ENCODE measurements at regions not wholly inside any gene's neighbourhood (a gene's known extent, or its start where the extent isn't known, plus 50 kb on each side); places are given as distances from the start of the nearest gene placed in this dataset.

GRCh38 chr1:177573901-177574300 is 396.0 kb downstream of the SEC16B start:
- H3K9me2 ChIP-seq (replicated peaks; ENCODE audit: low read depth, low read length): no peaks in the 10 kb centered on the region
- no peaks in the 10 kb centered on the region for H3F3A ChIP-seq (ENCODE audit: low read depth)
- no peak overlapping the region for H3K4me3 ChIP-seq (ENCODE audit: low read length, poor library complexity, severe bottlenecking)
- no peak for TF ChIP-seq EZH2phosphoT487 (IDR thresholded peaks at IDR 0.05; ENCODE audit: borderline replicate concordance)
- no peak for TF ChIP-seq CTCF (conservative IDR thresholded peaks at IDR 0.05; ENCODE audit: low read length)
- no peaks in the 10 kb centered on the region for H3K36me3 ChIP-seq (ENCODE audit: insufficient read depth, low read length)
- no peak overlapping the region for H3K9ac ChIP-seq (ENCODE audit: low read depth, low read length, poor library complexity, severe bottlenecking)
- no peaks in the 10 kb centered on the region for H3K79me2 ChIP-seq (ENCODE audit: insufficient read depth, low read length)
- no peak overlapping the region for H3K4me2 ChIP-seq (ENCODE audit: low read depth, low read length, poor library complexity, severe bottlenecking)
- no peaks in the 10 kb centered on the region for H3K9me3 ChIP-seq (ENCODE audit: insufficient read depth, low read depth, low read length)
- H4K20me1 ChIP-seq (ENCODE audit: insufficient read depth, low read length, poor library complexity, severe bottlenecking): no peaks in the 10 kb centered on the region
- no peak overlapping the region for H2AFZ ChIP-seq (ENCODE audit: low read length)
- H3K27me3 ChIP-seq (ENCODE audit: insufficient read depth, low read length, poor library complexity, severe bottlenecking): no peaks in the 10 kb centered on the region
- no peaks in the 10 kb centered on the region for H3K4me1 ChIP-seq (ENCODE audit: insufficient read depth, low read length, poor library complexity, severe bottlenecking)

GRCh38 chr1:177571485-177572076 is 398.3 kb downstream of the SEC16B start:
- Histone ChIP-seq H3F3A (ENCODE audit: low read depth) (no peaks in the 10 kb centered on the region), H3K79me2 (ENCODE audit: insufficient read depth, low read length) (no peaks in the 10 kb centered on the region), H3K4me1 (ENCODE audit: insufficient read depth, low read length, poor library complexity, severe bottlenecking) (no peaks in the 10 kb centered on the region), H4K20me1 (ENCODE audit: insufficient read depth, low read length, poor library complexity, severe bottlenecking) (no peaks in the 10 kb centered on the region), H3K4me3 (ENCODE audit: low read length, poor library complexity, severe bottlenecking) (no peak overlapping the region), H3K9ac (ENCODE audit: low read depth, low read length, poor library complexity, severe bottlenecking) (no peak overlapping the region), H3K9me2 (replicated peaks; ENCODE audit: low read depth, low read length) (no peaks in the 10 kb centered on the region), H3K4me2 (ENCODE audit: low read depth, low read length, poor library complexity, severe bottlenecking) (no peak overlapping the region), H2AFZ (ENCODE audit: low read length) (no peak overlapping the region), H3K9me3 (ENCODE audit: insufficient read depth, low read depth, low read length) (no peaks in the 10 kb centered on the region), H3K36me3 (ENCODE audit: insufficient read depth, low read length) (no peaks in the 10 kb centered on the region), H3K27me3 (ENCODE audit: insufficient read depth, low read length, poor library complexity, severe bottlenecking) (no peaks in the 10 kb centered on the region)
- TF ChIP-seq CTCF (conservative IDR thresholded peaks at IDR 0.05; ENCODE audit: low read length): no peak
- no peak for TF ChIP-seq EZH2phosphoT487 (IDR thresholded peaks at IDR 0.05; ENCODE audit: borderline replicate concordance)

- no peak overlapping the region for H3K9ac ChIP-seq (ENCODE audit: low read depth, low read length, poor library complexity, severe bottlenecking)
- no peak for TF ChIP-seq CTCF (conservative IDR thresholded peaks at IDR 0.05; ENCODE audit: low read length)
- TF ChIP-seq EZH2phosphoT487 (IDR thresholded peaks at IDR 0.05; ENCODE audit: borderline replicate concordance): no peak
- no peaks in the 10 kb centered on the region for H3K9me3 ChIP-seq (ENCODE audit: insufficient read depth, low read depth, low read length)
- H3K36me3 ChIP-seq (ENCODE audit: insufficient read depth, low read length): no peaks in the 10 kb centered on the region
- H3K9me2 ChIP-seq (replicated peaks; ENCODE audit: low read depth, low read length): no peaks in the 10 kb centered on the region
- H3K27me3 ChIP-seq (ENCODE audit: insufficient read depth, low read length, poor library complexity, severe bottlenecking): no peaks in the 10 kb centered on the region
- no peaks in the 10 kb centered on the region for H4K20me1 ChIP-seq (ENCODE audit: insufficient read depth, low read length, poor library complexity, severe bottlenecking)
- H3F3A ChIP-seq (ENCODE audit: low read depth): no peaks in the 10 kb centered on the region
- H3K4me2 ChIP-seq (ENCODE audit: low read depth, low read length, poor library complexity, severe bottlenecking): no peak overlapping the region
- H3K4me3 ChIP-seq (ENCODE audit: low read length, poor library complexity, severe bottlenecking): no peak overlapping the region
- no peak overlapping the region for H2AFZ ChIP-seq (ENCODE audit: low read length)
- H3K79me2 ChIP-seq (ENCODE audit: insufficient read depth, low read length): no peaks in the 10 kb centered on the region
- no peaks in the 10 kb centered on the region for H3K4me1 ChIP-seq (ENCODE audit: insufficient read depth, low read length, poor library complexity, severe bottlenecking)
These were observed 398.8 kb downstream of the SEC16B start for GRCh38 chr1:177571076-177571475.
